Anterior cingulate cortex (tissue), 58 donors: ENCODE measurements at regions not wholly inside any gene's neighbourhood (a gene's known extent, or its start where the extent isn't known, plus 50 kb on each side); places are given as distances from the start of the nearest gene placed in this dataset.
"Not testable (repeated sequence)": the region's sequence is repeated elsewhere in the genome, so short reads cannot be mapped to it uniquely, and the experiment has no call there.

Source experiments
- DNase-seq, 58 donors: peaks; one replicate each; lab custom pipeline; 2025; lab: John Stamatoyannopoulos, UW

DNA sequence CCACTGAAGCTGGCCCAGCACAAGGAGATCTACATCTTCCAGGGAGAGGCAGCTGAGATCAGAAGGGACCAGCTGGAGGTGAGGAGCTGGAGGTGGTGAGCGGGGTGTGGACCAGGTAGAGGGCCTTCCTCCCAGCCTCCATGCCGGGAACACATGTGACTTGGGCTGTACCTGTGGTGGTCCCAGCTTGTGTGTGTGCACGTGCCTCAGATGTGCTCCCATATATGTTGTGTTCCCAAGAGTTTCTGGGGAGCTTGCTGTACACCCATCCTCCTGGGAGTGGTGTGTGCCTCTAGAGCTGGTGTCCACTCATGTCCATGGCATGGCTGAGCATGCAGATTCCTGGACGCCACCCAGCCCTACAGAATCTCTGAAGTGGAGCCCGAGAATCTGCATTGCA is 183.7 kb upstream of the AKAP13 start:
- DNase-seq = not testable (repeated sequence)

DNA sequence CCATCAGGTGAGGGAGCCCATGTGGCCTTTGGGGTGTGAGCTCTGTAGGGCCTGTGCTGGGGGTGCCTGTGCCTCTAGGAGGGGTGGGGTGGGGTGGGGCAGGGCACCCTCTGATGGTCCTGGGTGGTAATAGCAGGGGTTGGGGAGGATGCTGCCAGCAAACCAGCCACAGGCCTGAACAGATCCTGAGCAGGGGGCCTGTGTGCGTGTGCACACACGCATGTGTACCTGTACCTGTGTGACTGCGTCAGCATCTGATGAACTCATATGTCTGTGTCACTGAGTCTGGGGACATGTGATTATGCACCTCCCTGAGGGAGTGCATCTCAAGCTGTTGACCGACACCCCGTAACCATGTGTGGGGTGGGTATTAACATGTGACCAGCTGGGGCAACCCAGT is 182.8 kb upstream of the AKAP13 start:
- not testable (repeated sequence) for DNase-seq

DNA sequence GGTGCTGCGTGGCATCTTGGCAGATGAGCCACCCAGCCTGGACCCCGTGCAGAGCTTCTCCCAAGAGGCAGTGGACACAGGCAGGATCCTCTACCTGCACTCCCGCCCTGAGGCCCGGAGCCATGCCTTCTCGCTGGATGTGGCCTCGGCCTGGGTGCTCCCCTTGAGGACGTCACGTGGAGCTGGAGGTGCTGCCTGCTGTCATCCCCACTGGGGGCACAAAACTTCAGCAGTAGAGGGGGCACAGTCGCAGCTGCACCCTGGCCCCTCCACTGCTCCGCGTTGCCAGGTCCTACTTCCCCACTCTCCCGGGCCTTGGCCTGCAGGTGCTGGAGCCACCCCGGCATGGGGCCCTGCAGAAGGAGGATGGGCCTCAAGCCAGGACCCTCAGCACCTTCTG is 182.0 kb upstream of the AKAP13 start:
- not testable (repeated sequence) for DNase-seq

DNA sequence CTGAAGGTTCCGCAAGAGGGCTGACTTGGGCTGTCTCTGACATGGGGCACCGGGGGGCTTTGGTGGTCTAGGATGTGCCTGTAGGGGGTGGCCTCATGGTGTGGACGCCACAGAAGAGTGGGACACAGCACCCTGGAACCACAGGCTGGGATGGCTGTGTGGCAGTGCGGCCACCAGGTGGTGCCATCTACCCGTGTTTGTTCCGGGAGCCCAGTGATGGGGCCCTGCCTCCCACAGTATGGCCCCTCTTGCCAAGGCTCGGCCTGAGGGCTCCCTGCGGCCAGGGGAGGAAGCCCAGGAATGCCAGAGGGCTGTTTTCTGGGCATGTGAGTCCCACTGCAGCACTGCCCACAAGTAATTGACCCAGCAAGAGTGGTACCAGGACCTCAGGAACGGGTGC is 180.2 kb upstream of the AKAP13 start:
- not testable (repeated sequence) for DNase-seq

DNA sequence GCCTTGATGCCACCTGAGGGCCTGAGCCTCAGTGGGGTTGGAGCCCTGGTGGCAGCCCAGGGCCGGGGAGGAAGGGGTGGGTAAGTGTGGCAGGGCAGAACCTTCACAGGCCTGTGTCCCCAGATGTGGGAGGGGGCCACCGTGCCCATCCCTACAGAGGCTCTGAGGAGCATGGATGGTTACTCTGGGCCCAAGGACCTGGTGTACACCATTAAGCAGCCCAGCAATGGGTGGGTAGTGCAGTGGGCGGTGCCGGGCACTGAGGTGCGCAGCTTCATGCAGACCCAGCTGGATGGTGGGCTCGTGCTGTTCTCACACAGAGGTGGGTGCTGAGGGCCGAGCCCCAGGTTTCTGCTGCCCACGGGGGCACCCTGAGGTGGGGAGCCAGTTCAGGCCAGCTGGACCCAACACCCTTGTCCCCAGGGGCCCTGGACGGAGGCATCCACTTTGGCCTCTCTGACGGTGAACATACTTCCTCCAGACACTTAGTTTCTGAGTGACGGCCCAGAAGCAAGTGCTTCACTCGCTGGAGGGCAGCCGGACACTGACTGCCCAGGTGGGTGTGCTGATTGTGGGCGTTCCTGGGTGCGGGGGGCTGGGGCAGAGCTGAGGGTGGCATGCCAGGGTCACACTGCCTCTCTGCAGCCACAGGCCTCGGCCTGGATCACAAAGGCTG is 179.1 kb upstream of the AKAP13 start:
- DNase-seq = not testable (repeated sequence)

DNA sequence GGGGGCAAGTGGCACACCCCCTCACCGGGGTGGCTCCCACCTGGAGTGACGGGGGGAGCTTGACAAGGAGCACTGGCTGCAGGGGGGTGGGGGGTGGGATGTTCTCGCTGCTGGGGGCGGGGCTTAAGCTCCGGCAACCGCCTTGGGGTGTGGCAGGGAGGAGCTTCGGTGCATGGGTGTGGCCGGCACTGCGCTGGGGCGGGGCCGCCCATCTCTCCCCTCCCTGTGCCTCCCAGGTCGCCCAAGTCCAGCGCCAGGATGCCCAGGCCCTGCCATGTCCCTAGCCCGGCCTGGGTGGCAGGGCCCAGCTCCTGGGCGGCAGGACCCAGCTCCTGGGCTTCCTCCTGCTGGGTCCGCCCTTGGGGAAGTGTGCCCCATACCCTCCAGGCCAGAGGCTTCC is 175.9 kb upstream of the AKAP13 start:
- DNase-seq = not testable (repeated sequence)

DNA sequence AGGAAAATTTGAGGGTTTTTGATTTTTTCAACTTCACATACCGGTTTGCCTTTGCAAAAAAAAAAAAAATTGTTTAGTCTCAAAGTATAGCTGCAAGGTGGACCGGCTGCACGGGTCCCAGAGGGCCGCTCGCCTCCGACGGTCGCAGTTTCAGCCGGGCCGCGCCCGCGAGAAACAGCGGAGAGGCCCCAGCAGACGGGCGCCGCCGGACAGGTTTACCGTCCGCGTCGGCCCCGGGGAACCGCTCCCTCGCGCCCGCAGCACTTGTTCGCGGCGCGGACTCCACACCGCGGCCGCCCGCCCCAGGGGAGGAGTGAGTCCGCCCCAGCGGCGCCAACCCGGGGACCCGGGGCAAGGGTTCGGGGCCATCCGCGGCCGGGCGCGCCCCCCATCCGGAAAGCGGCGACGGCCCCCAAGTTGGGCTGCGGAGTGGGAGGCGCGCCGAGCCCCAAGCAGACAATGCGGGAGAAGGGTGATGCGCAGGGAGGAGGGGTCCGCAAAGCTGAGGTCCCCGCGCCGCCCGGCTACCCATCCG is 146.5 kb upstream of the AKAP13 start:
- DNase-seq = not testable (repeated sequence)

DNA sequence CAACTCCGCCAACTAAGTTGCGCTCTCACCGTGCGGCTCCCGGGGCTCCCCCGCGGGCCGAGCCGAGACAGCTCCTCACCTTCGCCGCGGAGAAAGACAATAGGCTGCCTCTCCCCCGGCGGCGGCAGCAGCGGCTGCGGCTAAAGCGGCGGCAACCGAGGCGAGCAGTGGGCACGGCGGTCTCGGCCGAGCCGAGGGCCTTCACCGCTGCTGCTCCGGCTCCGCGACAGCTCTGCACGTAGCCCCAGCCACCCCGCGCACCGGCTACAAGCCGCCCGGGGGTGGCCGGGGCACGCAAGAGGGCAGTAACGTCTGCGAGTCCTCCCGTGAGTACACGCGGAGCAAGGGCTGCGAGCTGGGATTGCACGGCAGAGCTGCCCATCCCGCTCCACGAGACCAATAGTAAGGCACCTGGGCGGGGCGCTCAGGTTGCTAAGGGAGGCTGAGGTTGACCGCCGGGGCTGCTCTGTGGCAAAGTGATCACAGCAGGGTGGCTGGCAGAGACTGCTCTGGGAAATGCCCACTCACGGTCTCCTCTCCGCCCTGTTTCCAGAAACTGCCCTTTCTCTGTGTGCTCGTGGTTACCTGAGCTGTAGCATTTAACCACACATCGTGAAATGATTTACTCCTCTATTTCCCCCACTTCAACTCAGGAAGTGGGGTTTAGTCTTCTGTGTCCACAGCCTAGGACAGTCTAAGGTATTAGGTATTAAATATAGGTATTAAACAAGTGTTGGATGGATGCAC is 145.8 kb upstream of the AKAP13 start:
- DNase-seq = not testable (repeated sequence)

DNA sequence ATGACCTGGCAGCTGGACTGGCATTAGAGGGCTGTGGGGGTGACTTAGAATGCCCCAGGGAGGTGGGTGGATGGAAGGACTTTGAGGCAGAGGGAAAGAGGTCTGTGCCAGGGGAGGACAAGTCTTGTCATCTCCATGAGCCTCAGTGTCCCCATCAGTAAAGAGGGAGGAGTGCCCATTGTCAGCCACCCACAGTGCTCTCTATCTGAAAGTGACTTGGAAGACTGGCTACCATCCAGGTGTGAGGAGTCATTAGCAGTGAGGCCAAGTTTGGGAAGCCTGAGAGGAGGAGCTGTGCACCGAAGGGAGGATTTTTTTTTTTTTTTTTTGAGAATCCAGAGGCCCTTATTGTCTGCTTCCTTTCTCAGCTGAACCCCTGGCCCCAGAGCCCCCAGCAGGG is 136.3 kb upstream of the AKAP13 start:
- DNase-seq = not testable (repeated sequence)

DNA sequence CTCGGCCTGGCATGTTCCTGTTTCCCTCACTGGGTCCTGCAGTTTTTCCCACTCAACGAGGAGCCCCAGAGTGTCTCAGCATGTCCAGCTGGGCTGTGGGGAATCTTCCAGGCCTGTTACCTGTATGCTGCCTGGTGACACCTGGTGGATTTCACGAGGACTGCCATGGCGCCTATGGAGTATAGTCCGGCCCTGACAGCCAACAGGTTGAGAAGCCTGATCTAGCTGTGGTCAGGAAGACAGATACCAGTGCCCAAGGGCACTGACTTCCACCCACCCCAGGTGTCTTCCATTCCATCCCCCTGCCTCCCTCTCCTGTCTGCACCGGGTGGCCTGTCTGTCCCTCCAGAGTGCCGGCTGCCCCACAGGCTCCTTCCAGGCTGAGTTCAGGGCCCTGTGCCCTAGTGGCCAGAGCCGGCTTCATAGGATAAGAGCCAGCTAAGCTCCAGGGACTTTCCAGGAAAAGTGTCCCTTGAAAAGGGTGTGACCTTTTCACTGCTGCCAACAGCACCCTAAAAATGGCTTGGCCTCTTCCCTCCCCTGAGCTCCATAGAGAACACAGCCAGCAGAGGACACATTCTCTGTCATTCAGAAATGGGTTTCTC is 129.4 kb upstream of the AKAP13 start:
- DNase-seq = not testable (repeated sequence)

DNA sequence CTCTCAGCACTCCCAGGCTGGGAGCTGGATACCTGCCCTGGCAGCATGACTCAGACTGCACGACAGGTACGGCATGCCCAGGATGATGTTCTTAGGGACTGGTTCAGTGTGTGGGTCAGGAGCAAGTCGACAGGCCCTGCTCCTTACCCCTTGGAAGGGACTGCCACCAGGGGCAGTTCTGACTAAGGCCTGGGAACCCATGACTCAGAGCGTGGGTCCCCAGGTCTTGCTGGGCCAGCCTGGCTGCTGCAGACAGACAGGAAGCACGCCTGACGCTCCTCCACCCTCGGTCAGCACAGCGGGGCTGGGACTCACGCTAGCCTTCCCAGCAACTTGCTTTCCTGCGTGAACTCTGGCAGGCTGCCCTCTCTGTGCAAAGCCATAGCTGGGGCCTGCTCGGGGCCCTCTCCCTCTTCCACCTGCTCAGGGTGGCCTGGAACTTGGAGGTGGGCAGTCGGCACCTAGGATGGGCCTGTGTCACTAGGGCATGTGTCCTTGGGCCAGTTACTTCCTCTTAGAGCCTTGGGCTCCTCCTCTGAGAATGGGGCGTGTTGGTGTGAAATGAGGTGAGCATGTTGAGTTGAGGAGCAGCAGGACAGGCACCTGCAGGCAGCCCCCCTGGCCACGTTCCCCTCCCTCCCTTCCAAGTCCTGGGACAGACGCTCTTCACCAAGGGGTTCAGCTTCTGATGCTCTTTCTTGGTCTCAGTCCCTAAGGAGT is 127.0 kb upstream of the AKAP13 start:
- DNase-seq = not testable (repeated sequence)

DNA sequence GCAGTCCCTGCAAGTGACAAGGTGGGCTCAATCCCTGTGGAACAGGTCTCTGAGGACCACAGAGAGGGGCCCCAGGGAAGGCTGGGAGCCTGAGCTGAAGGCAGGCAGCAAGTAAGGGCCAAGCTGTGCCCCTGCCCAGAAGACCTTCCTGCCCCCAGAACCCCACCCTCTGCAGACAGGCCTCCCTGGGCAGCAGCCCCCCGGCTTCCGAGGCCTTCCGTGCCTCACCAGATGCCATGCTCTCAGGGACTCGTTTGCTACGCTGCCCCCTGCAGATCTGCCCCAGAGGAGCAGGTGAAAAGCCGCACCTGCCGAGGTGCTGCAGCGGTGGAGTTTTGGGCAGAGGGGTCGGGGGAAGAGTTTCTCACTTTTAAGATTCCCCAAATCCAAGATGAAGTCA is 125.4 kb upstream of the AKAP13 start:
- DNase-seq = not testable (repeated sequence)

DNA sequence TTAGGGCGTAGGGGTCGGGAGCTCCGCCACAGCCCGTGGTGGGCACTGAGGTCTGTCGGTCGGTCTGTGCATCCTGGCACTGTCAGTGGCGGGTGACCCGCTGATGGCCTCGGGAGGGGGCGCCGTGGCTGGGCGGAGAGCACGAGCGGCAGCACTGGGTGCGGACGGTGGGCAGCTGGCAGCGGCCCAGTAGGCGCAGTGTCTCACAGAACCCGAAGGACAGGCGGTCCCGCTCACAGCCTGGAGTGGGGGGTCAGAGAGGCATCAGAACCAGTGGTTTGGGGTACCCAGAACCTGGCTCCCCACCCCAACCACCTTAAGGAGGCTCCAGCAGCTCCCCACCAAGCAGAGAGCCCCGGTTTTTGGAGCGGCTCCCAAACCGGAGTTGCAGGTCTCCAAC is 124.9 kb upstream of the AKAP13 start:
- not testable (repeated sequence) for DNase-seq

DNA sequence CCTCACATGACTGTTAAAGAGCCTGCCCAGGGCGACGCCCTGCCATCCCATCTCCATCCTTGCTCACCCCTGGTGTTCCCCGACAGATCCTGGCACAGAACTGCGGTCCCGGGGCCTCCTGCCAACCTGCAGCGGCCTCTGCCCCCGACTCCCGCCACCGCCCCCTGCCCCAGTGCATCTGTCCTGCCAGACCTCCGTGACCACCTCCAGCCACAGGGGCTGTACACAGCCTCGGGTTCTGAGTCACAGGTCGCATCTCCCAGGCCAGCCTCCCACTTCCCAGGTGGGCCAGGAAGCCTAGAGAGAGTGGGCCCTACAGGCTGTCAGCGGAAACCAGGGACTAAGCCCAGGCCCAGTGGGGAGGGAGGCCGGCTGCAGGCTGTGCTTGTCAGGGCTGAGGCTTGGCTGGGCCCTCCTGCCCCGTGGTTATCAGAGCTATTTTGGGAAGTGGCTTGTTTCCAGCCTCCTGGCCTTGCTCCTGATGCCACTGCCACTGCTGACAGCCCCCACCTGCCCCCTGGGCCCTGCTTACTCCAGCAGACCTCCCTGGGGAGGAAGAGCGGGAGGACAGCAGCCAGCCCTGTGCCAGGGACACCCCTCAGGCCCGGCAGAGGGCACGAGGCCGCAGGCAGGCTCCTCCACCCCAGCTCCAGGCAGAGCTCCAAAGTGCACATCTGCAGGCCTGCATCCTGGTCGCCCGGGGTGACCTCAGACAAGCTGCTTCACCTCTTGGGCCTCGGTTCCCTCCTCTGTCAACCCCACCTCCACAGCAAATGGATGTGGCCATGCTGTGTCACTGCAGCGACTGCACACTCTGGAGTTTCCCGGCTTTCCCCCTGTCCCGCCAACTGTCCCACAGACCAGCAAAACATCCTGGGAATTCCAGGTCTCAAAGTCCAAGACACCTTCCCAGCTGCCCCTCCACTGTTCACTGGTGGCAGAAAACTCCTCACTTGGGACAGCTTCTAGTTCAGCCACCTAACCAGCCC is 124.1 kb upstream of the AKAP13 start:
- DNase-seq = not testable (repeated sequence)

DNA sequence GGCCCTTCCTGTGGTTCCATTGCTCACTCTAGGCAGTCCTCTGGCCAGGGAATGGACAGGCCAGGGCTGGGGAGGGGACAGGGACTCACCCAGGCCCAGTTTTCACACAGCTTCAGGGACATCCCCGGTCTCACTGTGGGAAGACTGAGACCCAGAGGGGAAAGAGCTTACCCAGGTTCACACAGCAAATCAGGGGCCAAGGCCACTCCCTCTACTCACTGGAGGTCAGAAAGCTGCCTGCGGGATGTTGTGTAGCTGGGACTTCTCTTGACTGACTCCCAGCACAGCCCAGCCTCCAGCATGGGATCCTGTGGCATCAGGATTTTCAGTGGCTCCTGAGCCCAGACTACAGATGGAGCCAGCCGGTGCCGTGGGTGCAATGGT is 122.3 kb upstream of the AKAP13 start:
- not testable (repeated sequence) for DNase-seq

DNA sequence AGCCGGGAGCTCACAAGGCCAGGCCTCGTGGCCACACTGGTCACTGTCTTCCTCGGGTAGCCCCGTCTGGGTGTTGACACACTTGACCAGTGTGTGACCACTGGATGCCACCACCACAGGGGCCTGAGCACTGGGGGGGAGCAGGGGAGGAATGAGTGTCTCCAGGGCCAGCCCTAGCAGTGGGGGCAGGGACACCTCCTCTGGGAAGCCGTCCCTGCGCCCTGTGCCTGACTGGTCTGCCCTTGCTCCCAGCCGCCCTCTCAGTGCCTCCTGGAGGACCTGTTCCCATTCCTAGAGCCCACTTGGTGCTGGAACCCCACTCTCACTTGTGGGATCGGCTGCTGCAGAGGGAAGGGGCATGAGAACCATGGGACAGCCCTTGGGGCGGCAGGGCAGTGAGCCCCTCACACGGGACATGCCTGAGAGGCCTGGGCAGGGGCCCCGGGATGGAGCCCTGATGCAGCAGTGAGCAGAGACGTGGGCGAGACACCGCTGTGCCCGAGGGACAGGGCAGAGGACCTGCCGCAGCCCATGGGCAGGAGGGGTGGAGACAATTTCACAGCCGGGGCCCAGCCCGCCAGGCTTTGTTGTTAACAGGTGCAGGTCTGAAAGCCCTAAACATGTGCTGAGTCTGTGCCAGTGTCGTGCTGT is 121.7 kb upstream of the AKAP13 start:
- DNase-seq = not testable (repeated sequence)

DNA sequence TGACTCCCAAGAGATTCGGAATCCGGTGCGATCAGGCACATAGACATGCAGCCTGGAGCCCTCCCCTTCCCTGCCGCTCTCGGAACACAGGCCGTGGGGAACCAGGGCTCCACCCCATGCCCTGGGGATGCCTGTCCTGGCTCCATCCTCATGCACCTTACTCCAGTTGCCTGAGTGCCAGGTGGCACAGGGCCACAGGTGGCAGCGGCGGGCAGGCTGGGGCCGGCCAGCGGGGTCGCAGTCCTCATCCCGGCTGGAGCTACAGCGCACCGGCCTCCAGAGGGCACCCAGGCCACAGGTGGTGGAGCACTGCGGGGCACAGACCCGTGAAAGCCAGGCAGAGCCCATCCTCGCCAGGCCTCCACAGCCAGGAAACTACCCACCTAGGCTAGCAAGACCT is 119.9 kb upstream of the AKAP13 start:
- not testable (repeated sequence) for DNase-seq

DNA sequence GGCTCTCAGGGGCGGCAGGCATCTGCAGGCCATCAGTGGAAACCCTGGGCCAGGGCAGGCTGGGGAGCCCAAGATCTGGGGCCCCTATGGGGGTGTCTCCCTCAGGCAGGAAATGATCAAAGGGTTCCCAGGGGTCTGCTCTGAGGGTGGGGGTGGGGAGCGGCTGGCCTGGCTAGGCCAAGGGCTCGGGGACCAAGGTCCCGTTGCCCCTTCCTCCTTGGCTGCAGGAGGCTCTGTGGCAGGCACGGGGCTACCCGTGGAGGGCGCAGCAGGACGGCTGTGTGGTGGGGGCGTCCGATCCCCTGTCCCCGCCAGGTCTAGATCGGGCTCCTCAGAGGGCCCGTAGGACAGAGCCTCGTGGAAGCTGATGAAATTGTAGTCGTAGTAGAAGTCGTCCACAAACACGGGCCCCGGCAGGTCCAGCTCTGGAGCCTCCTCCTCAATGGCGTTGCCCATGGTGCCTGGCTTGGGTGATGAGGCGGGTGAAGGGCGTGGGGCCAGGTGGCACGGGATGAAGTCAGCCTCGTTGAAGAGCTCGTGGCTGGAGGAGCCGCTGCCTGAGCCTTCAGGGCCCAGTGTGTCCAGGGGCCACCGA is 117.8 kb upstream of the AKAP13 start:
- DNase-seq = not testable (repeated sequence)
